ENCODE measurements at regions not wholly inside any gene's neighbourhood (a gene's known extent, or its start where the extent isn't known, plus 50 kb on each side); places are given as distances from the start of the nearest gene placed in this dataset.

DNA sequence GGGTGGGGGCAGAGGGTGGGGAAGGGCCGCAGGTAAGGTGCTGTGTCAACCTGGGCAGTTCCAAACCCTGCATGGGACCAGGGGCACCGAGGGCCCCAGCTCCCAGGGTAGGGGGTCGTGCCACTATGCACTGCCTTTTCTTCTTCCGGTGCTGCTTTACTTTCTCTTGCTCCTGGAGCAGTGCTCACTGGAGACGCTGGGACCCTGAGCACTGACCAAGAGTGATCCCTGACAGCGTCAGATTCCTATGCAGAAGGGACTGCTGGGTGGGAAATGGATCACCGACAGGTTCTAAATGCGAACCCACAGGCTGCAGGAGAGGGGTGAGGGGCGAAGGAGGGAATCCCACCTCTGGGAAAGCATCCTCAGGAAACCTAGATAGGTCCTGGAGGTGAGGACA lies 470.1 kb downstream of the SOX9 start:
- no peak for DNase-seq

DNA sequence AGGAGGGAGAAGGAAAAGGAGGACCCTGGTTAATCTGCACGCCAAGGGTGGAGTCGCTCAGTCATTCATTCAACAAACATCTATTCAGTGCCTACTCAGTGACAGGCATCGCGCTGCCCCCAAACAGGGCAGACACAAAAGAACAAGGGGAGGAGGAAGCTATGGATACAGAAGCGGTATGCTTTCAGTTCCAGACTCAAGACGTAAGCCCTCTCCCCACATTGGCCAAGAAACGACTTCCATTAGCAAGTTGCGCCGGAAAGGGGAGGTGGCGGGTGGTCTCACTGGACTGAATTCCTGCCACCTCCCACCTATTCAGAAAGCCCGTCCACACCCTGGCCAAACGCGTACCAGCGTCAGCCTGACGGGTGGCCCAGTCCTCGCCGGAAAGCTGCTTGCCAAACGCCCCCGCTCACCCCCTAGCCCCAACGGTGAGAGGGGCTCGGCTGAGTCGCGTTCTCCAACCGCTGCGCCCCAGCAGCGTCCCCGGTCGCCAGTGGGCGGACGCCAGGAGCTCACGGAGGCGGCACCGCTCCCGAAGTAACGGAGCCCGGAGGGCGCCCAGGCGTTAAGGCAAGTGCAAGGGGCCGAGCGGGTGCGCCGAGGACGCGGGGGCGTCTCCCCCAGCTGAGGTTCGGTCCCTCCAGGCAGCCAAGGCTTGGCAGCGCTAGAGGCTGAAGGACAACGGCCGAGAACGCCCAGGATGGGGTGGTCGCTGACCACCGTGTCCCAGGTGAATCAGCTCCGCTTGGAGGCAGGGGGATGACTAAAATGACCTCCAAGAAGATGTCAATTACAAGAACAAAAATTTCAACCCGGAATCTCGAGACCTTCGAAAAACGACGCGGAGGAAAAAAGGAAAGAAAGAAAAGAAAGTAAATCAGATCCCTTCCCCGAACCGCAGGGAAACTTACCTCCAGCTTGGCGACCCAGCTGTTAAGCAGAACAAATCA lies 470.7 kb downstream of the SOX9 start:
- DNase-seq, result peak; percentile 39 to 58

DNA sequence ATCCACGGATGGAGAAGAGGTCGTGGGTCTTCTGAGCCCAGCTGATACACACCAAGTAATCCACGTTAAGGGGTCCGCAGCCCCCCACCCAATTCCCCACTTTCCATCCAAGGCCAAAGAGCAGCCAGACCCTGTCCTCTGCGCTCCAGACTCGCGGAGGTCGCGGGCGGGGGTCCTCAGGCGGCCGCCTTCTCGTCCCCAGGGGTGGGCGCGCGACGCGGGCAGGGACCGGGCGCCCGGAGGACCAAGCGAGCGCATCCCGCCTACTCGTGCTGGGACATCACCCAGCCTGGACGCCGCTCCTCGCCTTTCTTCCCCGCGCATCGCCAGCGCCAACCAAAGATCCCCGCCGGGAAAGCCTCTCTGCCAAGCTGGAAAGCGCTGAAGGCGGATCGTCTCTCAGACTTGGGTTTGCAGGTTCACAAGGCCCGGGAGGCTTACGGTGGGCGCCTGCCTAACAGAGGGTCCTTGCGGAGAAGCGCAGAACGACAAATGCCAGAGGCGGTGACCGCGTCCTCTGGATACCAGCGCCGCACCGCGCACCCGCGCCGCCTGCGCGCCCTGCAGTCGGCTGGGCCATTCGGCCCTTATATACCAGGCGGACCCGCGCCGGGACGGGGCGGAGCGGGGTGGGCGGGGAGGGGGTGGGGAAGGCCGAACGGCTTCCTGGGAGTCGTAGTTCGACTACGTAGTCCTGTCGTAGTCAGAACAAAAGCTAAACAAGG lies 471.6 kb downstream of the SOX9 start:
- DNase-seq, result peak; percentile 85 to 90

DNA sequence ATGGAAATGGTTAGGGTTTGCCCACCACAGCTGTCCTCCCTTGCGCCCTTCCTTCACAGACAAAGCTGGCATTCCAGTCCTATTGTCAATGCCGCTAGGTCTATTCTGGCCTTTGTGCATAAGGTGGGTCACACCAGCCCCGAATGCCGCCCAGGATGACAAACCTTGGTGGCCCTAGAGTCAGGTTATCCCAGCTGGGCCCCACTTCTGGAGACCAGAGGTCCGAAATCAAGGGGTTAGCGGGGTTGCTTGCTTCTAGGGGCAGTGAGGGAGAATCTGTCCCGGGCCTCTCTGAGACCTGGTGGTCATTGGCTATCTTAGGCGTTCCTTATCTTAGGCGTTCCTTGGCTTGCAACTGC lies 472.1 kb downstream of the SOX9 start:
- DNase-seq, result no peak

DNA sequence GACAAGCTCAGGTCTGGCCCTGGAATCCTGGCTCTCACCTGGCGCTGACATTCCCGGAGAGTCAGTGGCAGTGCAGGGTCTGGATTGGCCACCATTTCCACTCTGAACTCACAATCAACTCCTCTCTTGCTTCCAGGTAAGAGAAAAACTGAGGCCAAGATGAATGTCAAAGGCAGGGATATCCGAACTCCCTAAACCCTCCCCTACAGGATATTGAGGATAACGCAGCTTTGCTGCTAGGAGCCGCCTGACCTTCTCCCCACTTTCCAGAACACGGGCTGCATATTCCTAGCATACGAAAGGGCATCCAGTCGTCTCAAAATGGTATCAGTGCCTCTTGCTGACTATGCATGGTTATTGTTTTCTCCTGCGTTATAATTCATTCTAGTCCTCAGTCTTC lies 473.4 kb downstream of the SOX9 start:
- DNase-seq, result no peak

Data from NCI-H2081 (cell line).